PC-3 (cell line): ENCODE measurements at regions not wholly inside any gene's neighbourhood (a gene's known extent, or its start where the extent isn't known, plus 50 kb on each side); places are given as distances from the start of the nearest gene placed in this dataset.

ENCODE experiments used
- ATAC-seq: fragments of 200-7000 bp; cut with Tn5 transposase; 2 replicates; pipeline ENCODE4 v1.9.1; 2020; ENCODE audit warnings: mild to moderate bottlenecking, moderate library complexity
- BruUV-seq: library from RNA; stranded (reverse); fragments of 400-500 nt; replicated peaks from 2 replicates; lab custom pipeline; 2021; lab: Mats Ljungman, UMichigan
- CTCF ChIA-PET: fragments of 300-600 bp; sonication (Branson Sonifier 250); formaldehyde crosslinking; loops from one replicate; lab custom pipeline; 2022; ENCODE audit warnings: antibody characterized with exemption; lab: Charles Lee
- POLR2A ChIA-PET: fragments of 300-600 bp; sonication (Branson Sonifier 250); formaldehyde crosslinking; loops from one replicate; lab custom pipeline; 2022; ENCODE audit warnings: antibody characterized with exemption; ENCODE audit not compliant: unreplicated experiment; lab: Charles Lee
- DNase-seq: peaks from one replicate; pipeline ENCODE4 v3.0.0-alpha.2; 2015
- H2AFZ ChIP-seq: fragments of 300-600 bp; sonication (generic); 2 replicates; pipeline ENCODE4 v1.6.0; 2016; ENCODE audit warnings: antibody characterized with exemption, low read length
- H3F3A ChIP-seq: fragments of 300-600 bp; sonication (generic); one replicate; pipeline ENCODE4 v1.6.0; 2017; ENCODE audit warnings: antibody characterized with exemption, low read length, control low read depth, mild to moderate bottlenecking; ENCODE audit not compliant: unreplicated experiment
- H3K27ac ChIP-seq: fragments of 300-600 bp; sonication (generic); 2 replicates; pipeline ENCODE4 v1.5.1; 2016; ENCODE audit warnings: mild to moderate bottlenecking, low read length
- H3K27me3 ChIP-seq: fragments of 300-600 bp; sonication (generic); 2 replicates; pipeline ENCODE4 v1.6.1; 2016; ENCODE audit warnings: low read length, mixed read lengths
- H3K36me3 ChIP-seq: fragments of 300-600 bp; sonication (generic); 2 replicates; pipeline ENCODE4 v1.6.1; 2016; ENCODE audit warnings: low read depth, mixed run types, low read length, mixed read lengths
- H3K4me1 ChIP-seq: fragments of 300-600 bp; sonication (generic); 2 replicates; pipeline ENCODE4 v1.5.1; 2016; ENCODE audit warnings: low read length; ENCODE audit not compliant: insufficient read depth
- H3K4me2 ChIP-seq: fragments of 300-600 bp; sonication (generic); 2 replicates; pipeline ENCODE4 v1.6.0; 2016; ENCODE audit warnings: low read length
- H3K4me3 ChIP-seq: fragments of 300-600 bp; sonication (generic); 2 replicates; pipeline ENCODE4 v1.5.1; 2016; ENCODE audit warnings: mild to moderate bottlenecking, low read length, mixed read lengths
- H3K79me2 ChIP-seq: fragments of 300-600 bp; sonication (generic); 2 replicates; pipeline ENCODE4 v1.6.1; 2017; ENCODE audit warnings: low read length, mixed read lengths
- H3K9ac ChIP-seq: fragments of 300-600 bp; sonication (generic); 2 replicates; pipeline ENCODE4 v1.6.0; 2016; ENCODE audit warnings: mild to moderate bottlenecking, low read length
- H3K9me2 ChIP-seq: fragments of 300-600 bp; sonication (generic); replicated peaks from 2 replicates; pipeline ENCODE4 v1.6.1; 2016; ENCODE audit warnings: mixed run types, low read length, mixed read lengths
- H3K9me3 ChIP-seq: fragments of 300-600 bp; sonication (generic); 2 replicates; pipeline ENCODE4 v1.6.1; 2016; ENCODE audit warnings: low read length, mixed read lengths
- H4K20me1 ChIP-seq: fragments of 300-600 bp; sonication (generic); 2 replicates; pipeline ENCODE4 v1.6.1; 2016; ENCODE audit warnings: low read length, mixed read lengths
- CTCF ChIP-seq: fragments of 300-600 bp; sonication (generic); conservative IDR thresholded peaks from 2 replicates; pipeline ENCODE4 v1.5.1; 2017; ENCODE audit warnings: antibody characterized with exemption, low read depth, mild to moderate bottlenecking, low read length
- EZH2 ChIP-seq: fragments of 300-600 bp; sonication (generic); IDR thresholded peaks from one replicate; pipeline ENCODE4 v1.6.1; 2017; ENCODE audit warnings: antibody characterized with exemption, mild to moderate bottlenecking, low read length; ENCODE audit not compliant: unreplicated experiment
- EZH2phosphoT487 ChIP-seq: fragments of 300-600 bp; sonication (generic); IDR thresholded peaks from 2 replicates; pipeline ENCODE4 v1.6.1; 2018; ENCODE audit warnings: mild to moderate bottlenecking, antibody characterized with exemption, low read length, borderline replicate concordance
- intact Hi-C: fragments of 100-400 bp; cut with micrococcal nuclease; formaldehyde crosslinking; loops from 2 replicates; pipeline ENCODE4 v1.9.0; 2023

- DNase-seq = no peak
- no TSS peak for BruUV-seq
- H3K4me1 ChIP-seq = peaks cover 4% of the 10 kb centered on the region; the same call in 1 of the 2 replicates
- CTCF ChIA-PET = no interaction called here
- intact Hi-C loops = no loop called here
- no peak overlapping the region for H3K9ac ChIP-seq
- H3K36me3 ChIP-seq = no peaks in the 10 kb centered on the region
- H3K4me3 ChIP-seq = no peak overlapping the region
- H3K4me2 ChIP-seq = no peak overlapping the region
- no peak for ATAC-seq
- POLR2A ChIA-PET = no interaction called here
- no peak overlapping the region for H2AFZ ChIP-seq
- H3K27ac ChIP-seq = no peak overlapping the region
- no peak for TF ChIP-seq CTCF
- TF ChIP-seq EZH2 = no peak
- TF ChIP-seq EZH2phosphoT487 = no peak
- H3F3A ChIP-seq = no peaks in the 10 kb centered on the region
- no peaks in the 10 kb centered on the region for H3K79me2 ChIP-seq
- H3K9me3 ChIP-seq = no peaks in the 10 kb centered on the region
- 0 out of 2 replicates have a peak, but pooled peaks cover 3% of the 10 kb centered on the region for H3K27me3 ChIP-seq
- H3K9me2 ChIP-seq = no peaks in the 10 kb centered on the region
- no peaks in the 10 kb centered on the region for H4K20me1 ChIP-seq
These were observed 148.6 kb upstream of the WNT4 start for GRCh38 chr1:22291494-22291893.

GRCh38 chr1:22292011-22292788, 149.3 kb upstream of the WNT4 start:
- H3F3A ChIP-seq = no peaks in the 10 kb centered on the region
- H3K4me1 ChIP-seq = peaks cover 4% of the 10 kb centered on the region; the same call in 1 of the 2 replicates
- H3K4me3 ChIP-seq = no peak overlapping the region
- H3K9me3 ChIP-seq = no peaks in the 10 kb centered on the region
- H3K27me3 ChIP-seq = 0 out of 2 replicates have a peak, but pooled peaks cover 3% of the 10 kb centered on the region
- no peaks in the 10 kb centered on the region for H3K36me3 ChIP-seq
- ChIA-PET POLR2A (no interaction called here), CTCF (no interaction called here)
- no peak overlapping the region for H3K4me2 ChIP-seq
- BruUV-seq = no TSS peak
- no peak overlapping the region for H3K9ac ChIP-seq
- no peak overlapping the region for H3K27ac ChIP-seq
- DNase-seq = no peak
- H3K79me2 ChIP-seq = no peaks in the 10 kb centered on the region
- intact Hi-C loops = no loop called here
- no peak for ATAC-seq
- TF ChIP-seq EZH2 (no peak), EZH2phosphoT487 (no peak), CTCF (no peak)
- no peaks in the 10 kb centered on the region for H3K9me2 ChIP-seq
- no peaks in the 10 kb centered on the region for H4K20me1 ChIP-seq
- no peak overlapping the region for H2AFZ ChIP-seq

- Histone ChIP-seq H3K9me2 (no peaks in the 10 kb centered on the region), H4K20me1 (no peaks in the 10 kb centered on the region), H3K4me1 (no peaks in the 10 kb centered on the region), H3K27me3 (0 out of 2 replicates have a peak, but pooled peaks cover 13% of the 10 kb centered on the region), H3K9ac (no peak overlapping the region), H3K9me3 (no peaks in the 10 kb centered on the region), H3K79me2 (no peaks in the 10 kb centered on the region), H3K4me2 (no peak overlapping the region), H3F3A (no peaks in the 10 kb centered on the region), H3K27ac (no peak overlapping the region), H3K4me3 (no peak overlapping the region), H2AFZ (no peak overlapping the region), H3K36me3 (no peaks in the 10 kb centered on the region)
- intact Hi-C loops = no loop called here
- ATAC-seq (no peak), DNase-seq (no peak)
- TF ChIP-seq CTCF (no peak), EZH2 (no peak), EZH2phosphoT487 (no peak)
- ChIA-PET POLR2A (no interaction called here), CTCF (no interaction called here)
- no TSS peak for BruUV-seq
These were observed 152.5 kb upstream of the WNT4 start for GRCh38 chr1:22295396-22295795.
